HG03354 (cell line): ENCODE measurements at regions not wholly inside any gene's neighbourhood (a gene's known extent, or its start where the extent isn't known, plus 50 kb on each side); places are given as distances from the start of the nearest gene placed in this dataset.
A peak's percentile ranks its signal among the peaks of the same experiment; 100 is the strongest.

Experiments
- ATAC-seq: cut with Tn5 transposase; IDR thresholded peaks from one replicate; pipeline ENCODE4 v1.9.1; 2021; ENCODE audit warnings: mild to moderate bottlenecking; ENCODE audit not compliant: unreplicated experiment, poor library complexity, severe bottlenecking

- no peak for ATAC-seq
Observed at GRCh38 chrX:135632353-135632752, 81.1 kb upstream of the CT45A1 start.

- no peak for ATAC-seq
Observed at GRCh38 chrX:135639066-135639780, 74.2 kb upstream of the CT45A1 start.

GRCh38 chrX:135643916-135644315 is 69.5 kb upstream of the CT45A1 start:
- ATAC-seq: no peak

GRCh38 chrX:135644624-135645023 is 68.8 kb upstream of the CT45A1 start:
- ATAC-seq: no peak

- ATAC-seq: no peak
Observed at GRCh38 chrX:135649029-135649428, 64.4 kb upstream of the CT45A1 start.

GRCh38 chrX:135649561-135649960 is 63.9 kb upstream of the CT45A1 start:
- ATAC-seq: no peak

- no peak for ATAC-seq
Observed at GRCh38 chrX:135651647-135652295, 61.7 kb upstream of the CT45A1 start.

- no peak for ATAC-seq
Observed at GRCh38 chrX:135652602-135653001, 60.8 kb upstream of the CT45A1 start.

GRCh38 chrX:135657952-135658654 is 55.3 kb upstream of the CT45A1 start:
- ATAC-seq: peak; percentile 68
